GM12878 (cell line): ENCODE measurements at regions not wholly inside any gene's neighbourhood (a gene's known extent, or its start where the extent isn't known, plus 50 kb on each side); places are given as distances from the start of the nearest gene placed in this dataset.

Experiments used
- ATAC-seq: fragments of 200-7000 bp; cut with Tn5 transposase; 3 replicates; pipeline ENCODE4 v1.9.1; 2020; ENCODE audit warnings: mild to moderate bottlenecking, moderate library complexity
- BruUV-seq: library from RNA; stranded (reverse); fragments of 400-500 nt; replicated peaks from 2 replicates; lab custom pipeline; 2021; lab: Mats Ljungman, UMichigan
- CTCF ChIA-PET: fragments of 300-600 bp; sonication (Branson Sonifier 250); formaldehyde crosslinking; extraction: SDS; loops from one replicate; lab custom pipeline; 2021; ENCODE audit warnings: inconsistent platforms; lab: Yijun Ruan, JAX
- POLR2A ChIA-PET: fragments of 350-600 bp; formaldehyde crosslinking; extraction: SDS; loops from one replicate; lab custom pipeline; 2021; ENCODE audit warnings: inconsistent platforms; lab: Charles Lee
- RAD21 ChIA-PET: fragments of 300-600 bp; sonication (Branson Sonifier 250); formaldehyde crosslinking; loops from one replicate; lab custom pipeline; 2023; ENCODE audit warnings: antibody characterized with exemption; ENCODE audit not compliant: unreplicated experiment; lab: Charles Lee
- SMC1A ChIA-PET: fragments of 300-600 bp; sonication (Branson Sonifier 250); formaldehyde crosslinking; loops from one replicate; lab custom pipeline; 2023; ENCODE audit not compliant: unreplicated experiment, uncharacterized antibody; lab: Charles Lee
- DNase-seq: peaks from one replicate; pipeline ENCODE4 v3.0.0-alpha.2; 2011; ENCODE audit warnings: low read depth, low spot score
- FAIRE-seq: peaks from 3 replicates; lab custom pipeline; 2011; peaks lifted over from hg19 to GRCh38; lab: Jason Lieb, UNC
- H2AFZ ChIP-seq: 2 replicates; pipeline ENCODE4 v1.6.0; 2011; ENCODE audit warnings: low read depth, low read length, control low read depth; ENCODE audit not compliant: control insufficient read depth
- H3K27ac ChIP-seq: 2 replicates; pipeline ENCODE4 v1.5.1; 2011; ENCODE audit warnings: control low read depth; ENCODE audit not compliant: control insufficient read depth, insufficient read depth
- H3K27me3 ChIP-seq, 2 experiments: replicated peaks in 1 of 2; 2 replicates each; pipeline versions ENCODE4 v1.6.0 to v1.6.1; 2011; ENCODE audit warnings: low read length in 1 of 2; ENCODE audit not compliant: control insufficient read depth in 2 of 2, insufficient read depth in 2 of 2
- H3K36me3 ChIP-seq, 2 experiments: 2 replicates each; pipeline ENCODE4 v1.5.1; 2011; ENCODE audit warnings: low read length in 1 of 2; ENCODE audit not compliant: control insufficient read depth in 2 of 2, insufficient read depth in 2 of 2
- H3K4me1 ChIP-seq: 2 replicates; pipeline ENCODE4 v1.6.1; 2011; ENCODE audit warnings: mild to moderate bottlenecking, low read length, moderate library complexity, mixed read lengths; ENCODE audit not compliant: control insufficient read depth, insufficient read depth
- H3K4me2 ChIP-seq: 2 replicates; pipeline ENCODE4 v1.6.0; 2011; ENCODE audit warnings: control low read depth; ENCODE audit not compliant: control insufficient read depth, insufficient read depth
- H3K4me3 ChIP-seq: fragments of 200-600 bp; sonication (generic); 2 replicates; pipeline ENCODE4 v1.5.1; 2016
- H3K79me2 ChIP-seq: 2 replicates; pipeline ENCODE4 v1.6.0; 2011; ENCODE audit warnings: low read length; ENCODE audit not compliant: control insufficient read depth, insufficient read depth
- H3K9ac ChIP-seq: 2 replicates; pipeline ENCODE4 v1.8.0; 2011; ENCODE audit warnings: low read length, control low read depth, mixed read lengths; ENCODE audit not compliant: control insufficient read depth, insufficient read depth
- H3K9me3 ChIP-seq: replicated peaks from 3 replicates; pipeline ENCODE4 v1.5.1; 2011; ENCODE audit warnings: mild to moderate bottlenecking, low read length; ENCODE audit not compliant: control insufficient read depth, insufficient read depth
- H4K20me1 ChIP-seq: 2 replicates; pipeline ENCODE4 v1.6.0; 2011; ENCODE audit not compliant: control insufficient read depth, insufficient read depth
- ATF7 ChIP-seq: fragments of 450-650 bp; IDR thresholded peaks from 2 replicates; pipeline ENCODE4 v1.6.1; 2016; ENCODE audit warnings: low read depth, mild to moderate bottlenecking
- BHLHE40 ChIP-seq, 2 experiments: fragments of 450-650 bp in 1 of 2; IDR thresholded peaks; 2 replicates each; pipeline ENCODE4 v1.6.1; 2011 to 2017; ENCODE audit warnings: low read depth in 2 of 2, borderline replicate concordance in 1 of 2, improper control_type of control experiment in 1 of 2, low read length in 1 of 2, mild to moderate bottlenecking in 1 of 2
- DPF2 ChIP-seq: fragments of 450-650 bp; IDR thresholded peaks from 2 replicates; pipeline ENCODE4 v1.6.1; 2017; ENCODE audit warnings: mild to moderate bottlenecking
- TBL1XR1 ChIP-seq: IDR thresholded peaks from 2 replicates; pipeline ENCODE4 v1.6.1; 2012; ENCODE audit warnings: low read depth, low read length, improper control_type of control experiment
- TCF3 ChIP-seq: IDR thresholded peaks from 2 replicates; pipeline ENCODE4 v1.6.1; 2012; ENCODE audit warnings: low read depth, mild to moderate bottlenecking, low read length, borderline replicate concordance; ENCODE audit not compliant: insufficient read depth
- TCF7 ChIP-seq: IDR thresholded peaks from 2 replicates; pipeline ENCODE4 v1.6.1; 2014; ENCODE audit warnings: antibody characterized with exemption, borderline replicate concordance
- WGBS: methylation state at CpG from one replicate; pipeline ENCODE4 v1.1.6; 2016; ENCODE audit warnings: low lambda C conversion rate; ENCODE audit not compliant: insufficient replicate concordance, insufficient coverage; ENCODE audit errors: missing lambda C conversion rate; 5-methylcytosine and 5-hydroxymethylcytosine counted together
- in situ Hi-C: fragments of 300-500 bp; cut with MboI; formaldehyde crosslinking; loops from 9 replicates; pipeline ENCODE4 v1.14.3; 2018; ENCODE audit warnings: mixed read lengths
- intact Hi-C: fragments of 100-400 bp; cut with micrococcal nuclease; formaldehyde crosslinking; loops from one replicate; pipeline ENCODE4 v1.14.2; 2022; ENCODE audit not compliant: unreplicated experiment
- TF ChIP-seq, protein P1 (sequence below): IDR thresholded peaks from 2 replicates; pipeline ENCODE4 v1.6.1; 2011; ENCODE audit warnings: low read depth, mild to moderate bottlenecking, low read length, moderate library complexity, borderline replicate concordance; ENCODE audit errors: extremely low read depth

DNA sequence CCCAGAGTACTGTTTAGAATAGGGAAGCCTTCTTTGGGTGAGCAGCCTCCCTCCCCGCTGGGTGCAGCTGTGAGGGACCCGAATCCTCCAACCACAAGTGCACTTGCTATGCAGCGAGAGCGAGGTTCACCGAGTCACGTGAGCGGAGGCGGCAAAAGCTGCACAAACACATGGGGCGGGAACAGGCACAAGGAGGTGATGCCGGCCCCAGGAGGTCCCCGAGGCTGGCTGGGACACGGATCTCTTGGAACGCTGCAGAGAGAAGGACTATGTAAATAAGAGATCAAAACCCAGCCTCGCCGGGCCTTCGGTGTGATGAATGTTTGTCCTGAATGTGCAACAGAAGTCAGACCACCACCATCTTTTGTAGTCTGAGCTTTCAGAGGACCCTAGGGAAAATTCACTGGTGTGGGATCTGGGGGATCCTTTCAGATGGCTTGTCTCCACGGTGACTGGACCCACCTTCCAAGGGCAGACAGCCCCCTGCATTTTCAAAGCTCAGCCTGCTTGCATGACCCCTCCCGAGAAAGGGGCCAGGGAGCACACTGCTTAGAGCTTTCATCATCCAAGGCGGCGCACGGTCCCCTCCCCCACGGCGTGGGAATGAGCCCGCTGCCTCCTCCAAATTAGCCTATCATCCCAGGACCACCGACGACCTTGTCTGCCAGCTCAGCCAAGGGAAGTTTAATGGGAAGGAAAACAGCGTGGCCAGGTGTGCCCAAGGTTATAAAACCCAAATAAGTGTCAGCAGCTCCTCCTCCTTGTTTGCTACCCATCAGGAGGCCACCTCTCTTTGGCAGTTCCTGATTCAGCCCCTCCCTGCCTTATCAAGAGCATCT is 327.7 kb downstream of the CXCL12 start:
- Histone ChIP-seq H3K27ac (no peak overlapping the region), H3K9me3 (no peaks in the 10 kb centered on the region), H3K27me3 (no peaks in the 10 kb centered on the region), H3K4me3 (no peak overlapping the region), H3K36me3 (no peaks in the 10 kb centered on the region), H4K20me1 (no peaks in the 10 kb centered on the region), H3K79me2 (no peaks in the 10 kb centered on the region), H3K4me2 (no peak overlapping the region), H3K9ac (no peak overlapping the region), H2AFZ (no peak overlapping the region), H3K4me1 (no peaks in the 10 kb centered on the region)
- ChIA-PET RAD21 (no interaction called here), POLR2A (no interaction called here), CTCF (no interaction called here), SMC1A (no interaction called here)
- no peak for DNase-seq
- in situ Hi-C loops: no loop called here
- intact Hi-C loops: no loop called here
- TF ChIP-seq BHLHE40 (IDR thresholded peaks at IDR 0.05; ENCODE audit: borderline replicate concordance in 1 of 2, low read depth in 2 of 2, low read length in 1 of 2) (0 out of 4 replicates have a peak, but pooled peaks of 1 of the 2 experiments have one; percentile 14), DPF2 (no peak)
- ATAC-seq: no peak
- WGBS: 37% methylated on average over 27 of the region's 27 CpGs
- BruUV-seq: no TSS peak
- no peak for FAIRE-seq

DNA sequence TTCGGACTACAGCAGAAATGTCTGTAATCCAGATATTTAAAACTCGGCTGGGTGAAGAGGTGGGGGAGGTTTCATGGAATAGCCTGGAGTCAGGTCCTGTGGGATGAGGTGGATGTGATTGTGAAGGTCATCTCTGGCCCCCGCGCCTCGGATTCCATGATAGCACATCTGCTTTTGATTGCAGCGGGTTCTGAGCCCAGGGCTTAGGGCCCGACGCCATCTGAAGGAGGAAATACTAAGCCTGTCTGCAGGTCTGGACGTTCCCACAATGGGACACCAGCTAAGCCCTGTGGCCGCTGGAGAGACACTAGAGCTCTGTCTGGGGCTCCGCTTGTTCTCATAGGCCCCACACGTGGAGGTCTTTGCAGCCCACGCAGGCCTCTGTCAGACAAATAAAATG is 328.7 kb downstream of the CXCL12 start:
- Histone ChIP-seq H3K27me3 (no peaks in the 10 kb centered on the region), H2AFZ (no peak overlapping the region), H3K27ac (no peak overlapping the region), H3K79me2 (no peaks in the 10 kb centered on the region), H3K4me2 (no peak overlapping the region), H3K4me1 (no peaks in the 10 kb centered on the region), H3K9ac (no peak overlapping the region), H3K4me3 (no peak overlapping the region), H3K36me3 (no peaks in the 10 kb centered on the region), H3K9me3 (no peaks in the 10 kb centered on the region), H4K20me1 (no peaks in the 10 kb centered on the region)
- WGBS: 64% methylated on average over 13 of the region's 13 CpGs
- in situ Hi-C loops: no loop called here
- no peak for TF ChIP-seq ATF7
- TF ChIP-seq TCF7: no peak
- TF ChIP-seq TBL1XR1: no peak
- TF ChIP-seq, protein P1, sequence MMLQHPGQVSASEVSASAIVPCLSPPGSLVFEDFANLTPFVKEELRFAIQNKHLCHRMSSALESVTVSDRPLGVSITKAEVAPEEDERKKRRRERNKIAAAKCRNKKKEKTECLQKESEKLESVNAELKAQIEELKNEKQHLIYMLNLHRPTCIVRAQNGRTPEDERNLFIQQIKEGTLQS: no peak
- TF ChIP-seq TCF3: no peak
- SMC1A ChIA-PET: no interaction called here
- DNase-seq (no peak), FAIRE-seq (no peak), ATAC-seq (no peak)
- CTCF ChIA-PET: no interaction called here
- intact Hi-C loops: no loop called here
- POLR2A ChIA-PET: no interaction called here
- RAD21 ChIA-PET: no interaction called here
- BruUV-seq: no TSS peak
